Activated T-helper 17 cell treated with anti-CD3 and anti-CD28 coated beads, Interleukin-2, amount 50 U/mL, for 72 hours (primary cell): ENCODE measurements at regions not wholly inside any gene's neighbourhood (a gene's known extent, or its start where the extent isn't known, plus 50 kb on each side); places are given as distances from the start of the nearest gene placed in this dataset.

ENCODE experiments used
- ATAC-seq: fragments of 150-1000 bp; cut with Tn5 transposase; replicated peaks from 2 replicates; pipeline ENCODE4 v1.10.0; 2021; ENCODE audit warnings: mild to moderate bottlenecking, moderate library complexity
- H3K27ac Mint-ChIP-seq: one replicate; pipeline ENCODE4 v1.8.0; 2022; ENCODE audit warnings: mixed read lengths
- H3K27me3 Mint-ChIP-seq: one replicate; pipeline ENCODE4 v1.8.0; 2022; ENCODE audit warnings: mixed read lengths
- H3K36me3 Mint-ChIP-seq: one replicate; pipeline ENCODE4 v1.8.0; 2022; ENCODE audit warnings: low read depth, mild to moderate bottlenecking, mixed read lengths
- H3K4me1 Mint-ChIP-seq: one replicate; pipeline ENCODE4 v1.8.0; 2022; ENCODE audit warnings: mixed read lengths
- H3K4me3 Mint-ChIP-seq: one replicate; pipeline ENCODE4 v1.8.0; 2022; ENCODE audit warnings: mild to moderate bottlenecking, mixed read lengths
- H3K9me3 Mint-ChIP-seq: one replicate; pipeline ENCODE4 v1.8.0; 2022; ENCODE audit warnings: mixed read lengths

DNA sequence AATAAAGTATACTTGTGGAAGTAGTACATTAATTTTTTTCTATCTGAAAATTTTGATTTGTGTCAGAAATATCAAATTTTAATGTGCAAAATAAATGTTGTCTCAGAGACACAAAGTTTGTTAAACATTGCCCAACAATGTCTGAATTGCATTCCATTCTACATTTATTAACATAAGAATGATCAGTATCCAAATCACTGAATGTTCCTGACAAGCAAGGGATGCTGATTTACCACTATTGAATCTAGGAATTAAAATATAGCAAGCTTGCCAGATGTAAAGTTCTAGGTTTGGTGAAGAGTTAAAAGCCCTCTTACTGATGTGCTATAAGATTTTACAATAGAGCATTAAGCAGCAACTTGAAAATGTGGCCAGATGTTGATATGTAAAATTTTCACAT lies 489.2 kb upstream of the CTSO start:
- Mint-ChIP-seq H3K36me3 (no peaks in the 10 kb centered on the region), H3K27ac (no peak overlapping the region), H3K4me1 (no peaks in the 10 kb centered on the region), H3K27me3 (no peaks in the 10 kb centered on the region), H3K4me3 (no peak overlapping the region), H3K9me3 (no peaks in the 10 kb centered on the region)
- no peak for ATAC-seq

DNA sequence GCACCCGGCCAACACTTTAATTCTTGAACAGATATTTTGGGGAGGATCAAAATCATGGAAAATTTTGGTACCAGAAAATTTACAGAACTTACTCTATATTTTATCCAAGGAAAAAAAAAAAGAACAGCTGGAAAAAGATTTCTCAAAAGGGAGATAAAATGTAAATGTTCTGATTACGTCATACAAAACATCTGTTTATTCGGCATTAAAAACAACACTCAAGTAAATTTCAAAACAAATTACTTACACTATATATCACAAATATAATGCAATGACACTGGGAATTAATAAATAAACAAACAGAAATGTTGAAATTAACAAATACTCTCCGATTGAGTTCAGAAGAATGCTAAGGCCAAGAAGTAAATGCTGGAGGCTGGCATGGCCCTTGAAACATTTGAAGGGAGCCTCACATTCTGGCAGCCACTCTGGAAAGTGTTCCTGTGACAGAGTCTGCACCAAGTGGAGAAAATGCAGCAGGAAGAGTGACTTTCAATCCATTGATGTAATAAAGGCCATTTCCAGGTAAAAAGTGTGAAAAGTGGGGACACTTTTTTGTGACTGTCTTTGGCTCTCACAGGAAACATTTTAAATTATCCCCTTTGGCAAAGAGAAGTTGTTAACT lies 486.0 kb upstream of the CTSO start:
- Mint-ChIP-seq H3K9me3 (no peaks in the 10 kb centered on the region), H3K27ac (no peak overlapping the region), H3K27me3 (no peaks in the 10 kb centered on the region), H3K36me3 (no peaks in the 10 kb centered on the region), H3K4me3 (no peak overlapping the region), H3K4me1 (no peaks in the 10 kb centered on the region)
- no peak for ATAC-seq

- Mint-ChIP-seq H3K36me3 (no peaks in the 10 kb centered on the region), H3K4me1 (no peaks in the 10 kb centered on the region), H3K27ac (no peak overlapping the region), H3K4me3 (no peak overlapping the region), H3K9me3 (peaks cover 4% of the 10 kb centered on the region), H3K27me3 (no peaks in the 10 kb centered on the region)
- no peak for ATAC-seq
Measured at GRCh38 chr4:156437666-156438065, 484.0 kb upstream of the CTSO start.

- Mint-ChIP-seq H3K4me3 (no peak overlapping the region), H3K4me1 (no peaks in the 10 kb centered on the region), H3K36me3 (no peaks in the 10 kb centered on the region), H3K9me3 (peaks cover 13% of the 10 kb centered on the region), H3K27ac (no peak overlapping the region), H3K27me3 (no peaks in the 10 kb centered on the region)
- no peak for ATAC-seq
Measured at GRCh38 chr4:156422576-156422975, 468.9 kb upstream of the CTSO start.

DNA sequence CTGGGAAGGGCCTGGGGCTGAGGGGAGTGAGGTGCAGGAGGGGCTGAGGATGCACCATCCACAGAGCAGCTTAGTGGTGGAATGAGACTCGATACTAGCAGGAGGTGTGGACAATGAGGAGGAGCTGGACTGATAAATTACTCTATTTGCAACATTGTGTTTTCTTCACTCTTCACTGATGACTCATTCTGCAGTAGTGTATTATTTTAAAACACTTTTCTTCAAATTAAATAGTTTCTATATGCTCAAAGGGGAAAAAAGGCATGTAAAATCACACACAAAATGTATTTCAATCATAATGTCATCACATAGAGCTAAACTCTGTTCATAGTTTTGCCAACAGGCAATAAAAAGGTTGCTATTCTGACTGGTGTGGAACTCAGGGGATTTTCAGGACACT lies 467.0 kb upstream of the CTSO start:
- Mint-ChIP-seq H3K9me3 (peaks cover 5% of the 10 kb centered on the region), H3K27me3 (no peaks in the 10 kb centered on the region), H3K4me1 (no peaks in the 10 kb centered on the region), H3K27ac (no peak overlapping the region), H3K36me3 (no peaks in the 10 kb centered on the region), H3K4me3 (no peak overlapping the region)
- ATAC-seq = no peak

GRCh38 chr4:156419080-156419685 lies 465.5 kb upstream of the CTSO start:
- Mint-ChIP-seq H3K4me3 (no peak overlapping the region), H3K27ac (no peak overlapping the region), H3K4me1 (no peaks in the 10 kb centered on the region), H3K27me3 (no peaks in the 10 kb centered on the region), H3K36me3 (no peaks in the 10 kb centered on the region), H3K9me3 (peaks cover 5% of the 10 kb centered on the region)
- ATAC-seq = no peak

- no peak for ATAC-seq
- H3K36me3 Mint-ChIP-seq = no peaks in the 10 kb centered on the region
- H3K9me3 Mint-ChIP-seq = peaks cover 17% of the 10 kb centered on the region
- no peak overlapping the region for H3K27ac Mint-ChIP-seq
- H3K4me1 Mint-ChIP-seq = no peaks in the 10 kb centered on the region
- no peak overlapping the region for H3K4me3 Mint-ChIP-seq
- H3K27me3 Mint-ChIP-seq = no peaks in the 10 kb centered on the region
Measured at GRCh38 chr4:156414406-156414805, 460.7 kb upstream of the CTSO start.

GRCh38 chr4:156413239-156414135 lies 459.8 kb upstream of the CTSO start:
- Mint-ChIP-seq H3K27me3 (no peaks in the 10 kb centered on the region), H3K4me3 (no peak overlapping the region), H3K4me1 (no peaks in the 10 kb centered on the region), H3K36me3 (no peaks in the 10 kb centered on the region), H3K9me3 (peaks cover 12% of the 10 kb centered on the region), H3K27ac (no peak overlapping the region)
- ATAC-seq = no peak

DNA sequence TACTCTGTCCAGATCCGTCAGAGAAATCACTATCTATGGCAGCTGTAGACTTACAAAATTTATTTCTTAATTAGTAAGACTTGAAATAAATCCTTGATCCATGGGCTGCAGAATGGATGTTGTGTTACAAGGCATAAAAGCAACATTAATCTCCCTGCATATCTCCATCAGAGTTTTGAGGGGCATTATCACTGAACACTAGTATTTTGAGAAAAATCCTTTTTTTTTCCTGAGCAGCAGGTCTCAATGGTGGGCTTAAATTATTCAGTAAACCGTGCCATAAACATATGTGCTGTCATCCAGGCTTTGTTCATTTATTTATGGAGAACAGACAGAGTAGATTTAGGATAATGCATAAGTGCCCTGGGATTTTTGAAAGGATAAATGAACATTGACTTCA lies 457.9 kb upstream of the CTSO start:
- Mint-ChIP-seq H3K27me3 (no peaks in the 10 kb centered on the region), H3K4me3 (no peak overlapping the region), H3K4me1 (no peaks in the 10 kb centered on the region), H3K9me3 (peaks cover 11% of the 10 kb centered on the region), H3K27ac (no peak overlapping the region), H3K36me3 (no peaks in the 10 kb centered on the region)
- ATAC-seq = no peak

DNA sequence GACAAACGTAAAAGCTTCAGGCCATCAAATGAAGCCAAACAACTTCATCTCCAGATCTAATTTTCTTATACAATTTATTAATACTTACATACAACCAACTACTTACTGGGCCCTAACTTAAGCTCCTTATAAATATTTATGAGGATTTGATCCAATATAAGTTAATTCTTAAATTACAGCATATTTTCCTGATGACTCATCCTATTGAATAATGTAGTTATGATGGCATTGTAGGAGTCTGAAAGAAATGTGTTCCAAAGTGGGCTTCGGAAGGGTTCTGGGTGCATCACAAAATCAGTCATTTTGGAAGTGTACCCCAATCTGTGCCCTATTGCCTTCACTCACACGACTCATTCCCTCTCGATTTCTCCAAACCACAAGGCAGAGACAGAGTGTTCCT lies 455.1 kb upstream of the CTSO start:
- Mint-ChIP-seq H3K27me3 (no peaks in the 10 kb centered on the region), H3K36me3 (no peaks in the 10 kb centered on the region), H3K4me3 (no peak overlapping the region), H3K4me1 (no peaks in the 10 kb centered on the region), H3K27ac (no peak overlapping the region), H3K9me3 (peaks cover 24% of the 10 kb centered on the region)
- ATAC-seq = no peak

GRCh38 chr4:156401371-156401770 lies 447.7 kb upstream of the CTSO start:
- Mint-ChIP-seq H3K4me3 (no peak overlapping the region), H3K9me3 (peaks cover 13% of the 10 kb centered on the region), H3K36me3 (no peaks in the 10 kb centered on the region), H3K27ac (no peak overlapping the region), H3K27me3 (no peaks in the 10 kb centered on the region), H3K4me1 (no peaks in the 10 kb centered on the region)
- no peak for ATAC-seq

DNA sequence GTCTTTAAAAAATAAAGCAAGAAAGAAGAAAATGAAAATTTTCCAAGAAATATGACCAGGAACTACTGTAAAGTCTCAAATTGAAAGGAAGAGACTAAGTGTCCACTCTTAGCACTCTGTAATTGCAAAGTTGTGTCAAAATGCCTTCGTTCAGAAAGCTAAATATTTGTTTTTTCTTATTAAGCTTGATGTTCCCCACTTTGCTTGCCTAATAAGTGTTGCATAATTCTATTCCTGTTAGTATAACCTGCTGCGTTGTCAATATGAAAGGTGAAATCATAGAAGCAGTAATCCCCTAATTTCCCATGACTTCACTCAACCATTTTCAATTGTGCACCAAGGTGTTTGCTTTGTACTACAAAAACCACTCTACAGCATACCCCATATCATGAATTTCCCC lies 442.9 kb upstream of the CTSO start:
- Mint-ChIP-seq H3K4me1 (no peaks in the 10 kb centered on the region), H3K27me3 (no peaks in the 10 kb centered on the region), H3K9me3 (no peaks in the 10 kb centered on the region), H3K4me3 (no peak overlapping the region), H3K36me3 (no peaks in the 10 kb centered on the region), H3K27ac (no peak overlapping the region)
- ATAC-seq = no peak

GRCh38 chr4:156391325-156391653 lies 437.6 kb upstream of the CTSO start:
- Mint-ChIP-seq H3K27ac (no peak overlapping the region), H3K27me3 (no peaks in the 10 kb centered on the region), H3K4me1 (no peaks in the 10 kb centered on the region), H3K36me3 (no peaks in the 10 kb centered on the region), H3K4me3 (no peak overlapping the region), H3K9me3 (peaks cover 4% of the 10 kb centered on the region)
- ATAC-seq = no peak

DNA sequence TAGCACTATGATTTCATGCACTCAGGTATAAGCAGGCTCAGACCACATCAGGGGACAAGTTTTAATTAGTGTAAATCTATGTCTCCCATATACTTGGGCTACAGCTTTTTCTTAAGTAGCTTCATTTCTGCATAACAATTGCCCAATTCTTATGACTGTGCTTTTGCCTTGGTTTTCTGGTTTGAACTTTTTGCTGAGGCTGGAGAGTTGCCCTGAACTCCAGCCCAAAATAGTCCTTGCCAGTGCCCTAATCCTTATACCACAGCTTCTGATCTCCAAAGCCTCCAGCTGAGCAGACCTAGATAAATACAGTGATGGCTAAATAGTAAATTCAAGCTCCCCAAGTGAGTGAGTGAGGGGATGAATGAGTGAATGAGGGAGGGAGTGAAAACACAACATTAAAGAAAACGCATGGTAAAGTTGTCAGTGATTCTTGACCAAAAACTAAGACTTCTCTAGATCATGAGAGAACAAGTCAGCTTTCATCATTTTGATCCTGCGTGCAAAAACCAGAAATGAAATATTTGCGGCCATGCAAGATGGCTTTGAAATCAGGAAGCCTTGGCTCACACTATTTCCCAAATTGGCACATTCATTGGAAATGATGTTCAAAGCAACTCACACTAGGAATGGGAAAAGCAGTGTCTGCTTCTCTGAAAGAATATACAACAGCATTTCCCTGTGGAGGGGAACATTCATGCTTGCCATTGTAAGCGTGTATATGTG lies 437.1 kb upstream of the CTSO start:
- Mint-ChIP-seq H3K4me1 (no peaks in the 10 kb centered on the region), H3K27me3 (no peaks in the 10 kb centered on the region), H3K4me3 (no peak overlapping the region), H3K9me3 (peaks cover 4% of the 10 kb centered on the region), H3K27ac (no peak overlapping the region), H3K36me3 (no peaks in the 10 kb centered on the region)
- ATAC-seq = no peak

DNA sequence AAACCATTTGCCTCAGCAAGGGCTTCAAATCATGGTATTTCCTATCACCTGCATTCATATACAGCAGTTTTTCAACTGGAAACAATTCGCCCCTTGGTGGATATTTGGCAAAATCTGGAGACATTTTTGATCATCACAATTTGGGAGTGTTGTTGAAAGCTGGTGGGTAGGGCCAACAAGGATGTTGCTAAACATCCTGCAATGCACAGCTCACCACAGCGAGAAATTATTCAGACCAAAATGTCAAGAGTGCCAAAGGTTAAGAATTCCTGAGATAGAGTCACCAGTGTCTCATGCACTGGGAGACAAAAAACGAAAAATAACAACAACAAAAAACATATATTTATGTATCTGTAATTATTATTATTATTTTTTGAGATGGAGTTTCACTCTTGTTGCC lies 435.2 kb upstream of the CTSO start:
- Mint-ChIP-seq H3K9me3 (peaks cover 4% of the 10 kb centered on the region), H3K36me3 (no peaks in the 10 kb centered on the region), H3K27me3 (no peaks in the 10 kb centered on the region), H3K27ac (no peak overlapping the region), H3K4me1 (no peaks in the 10 kb centered on the region), H3K4me3 (no peak overlapping the region)
- ATAC-seq = no peak
